ENCODE measurements at regions not wholly inside any gene's neighbourhood (a gene's known extent, or its start where the extent isn't known, plus 50 kb on each side); places are given as distances from the start of the nearest gene placed in this dataset.

- TF ChIP-seq EP300 (IDR thresholded peaks at IDR 0.05; ENCODE audit: borderline replicate concordance in 1 of 2, low read depth in 2 of 2, low read length in 2 of 2) (no peak), CBX5 (IDR thresholded peaks at IDR 0.05; ENCODE audit: low read depth, low read length) (no peak), CBX8 (IDR thresholded peaks at IDR 0.05; ENCODE audit: borderline replicate concordance, low read depth, low read length) (no peak), TAF7 (optimal IDR thresholded peaks at IDR 0.05; ENCODE audit: borderline replicate concordance, low read depth, low read length) (no peak), SIN3A (conservative IDR thresholded peaks at IDR 0.05 in 1 of 2, IDR thresholded peaks at IDR 0.05 in 1 of 2; ENCODE audit: low read depth in 1 of 2, low read length in 2 of 2) (no peak), CEBPB (IDR thresholded peaks at IDR 0.05; ENCODE audit: low read depth, low read length) (no peak)
These were observed 116.9 kb downstream of the NR4A2 start (continued) for GRCh38 chr2:156215656-156216055.

All from H1 (cell line).